ENCODE measurements at regions not wholly inside any gene's neighbourhood (a gene's known extent, or its start where the extent isn't known, plus 50 kb on each side); places are given as distances from the start of the nearest gene placed in this dataset.

- H4K8ac ChIP-seq (ENCODE audit: low read depth in 2 of 2, low read length in 2 of 2): no peak overlapping the region
- no peak overlapping the region for H3K18ac ChIP-seq (ENCODE audit: low read depth, low read length)
- H3K4me1 ChIP-seq (ENCODE audit: control insufficient read depth, insufficient read depth, low read length): no peaks in the 10 kb centered on the region
- no peaks in the 10 kb centered on the region for H3K36me3 ChIP-seq (ENCODE audit: control insufficient read depth, insufficient read depth, low read length)
- H2BK5ac ChIP-seq (ENCODE audit: low read depth, low read length, poor library complexity, severe bottlenecking): no peak overlapping the region
- no peak overlapping the region for H2BK15ac ChIP-seq (ENCODE audit: low read depth, low read length)
- no CpG with 5 or more reads among the region's 1 CpG for WGBS, 2 experiments (ENCODE audit: extremely low coverage in 2 of 2, insufficient read length in 1 of 2)
- H4K20me1 ChIP-seq (ENCODE audit: insufficient read depth, low read length): no peaks in the 10 kb centered on the region
- no TSS peak for BruUV-seq (replicated peaks)
- H3K79me1 ChIP-seq (ENCODE audit: low read depth in 1 of 2, low read length in 2 of 2): no peaks in the 10 kb centered on the region
- ChIA-PET CTCF (interaction anchor here (0.5 kb wide), 1 partner anchor 23 kb away, joined by 4 read pairs; no protein-coding TSS in a partner anchor), POLR2A (ENCODE audit: unreplicated experiment) (no interaction called here)
- DNase-seq (no peak), ATAC-seq (ENCODE audit: low read depth) (no peak)
- no peak overlapping the region for H2AFZ ChIP-seq (replicated peaks; ENCODE audit: low read length, poor library complexity)
- no peaks in the 10 kb centered on the region for H3K9me3 ChIP-seq (ENCODE audit: control insufficient read depth, insufficient read depth, low read length)
- H2BK120ac ChIP-seq (ENCODE audit: low read depth, low read length): no peak overlapping the region
- no peak overlapping the region for H3K14ac ChIP-seq (replicated peaks; ENCODE audit: low read depth, low read length)
- H4K91ac ChIP-seq (ENCODE audit: insufficient read depth, low read depth, low read length): no peak overlapping the region
- H4K5ac ChIP-seq (ENCODE audit: low read depth, low read length): no peak overlapping the region
- no peak overlapping the region for H3K23ac ChIP-seq (ENCODE audit: low read depth, low read length)
- TF ChIP-seq CEBPB (IDR thresholded peaks at IDR 0.05; ENCODE audit: low read depth, low read length): no peak
- dilution Hi-C loops (cut with HindIII; ENCODE audit: low sequenced_read_pairs, unreplicated experiment): no loop called here
- in situ Hi-C loops (cut with MboI; ENCODE audit: low sequenced_read_pairs): no loop called here
- H3K4me2 ChIP-seq (ENCODE audit: low read depth, low read length): no peak overlapping the region
- intact Hi-C loops (cut with micrococcal nuclease): no loop called here
- H3K27ac ChIP-seq (ENCODE audit: insufficient read depth, low read length): no peak overlapping the region
- no peak overlapping the region for H3K4me3 ChIP-seq (ENCODE audit: insufficient read depth, low read depth, low read length)
- H3K9me1 ChIP-seq (ENCODE audit: insufficient read depth, low read length): no peaks in the 10 kb centered on the region
- no peak overlapping the region for H2BK20ac ChIP-seq (ENCODE audit: low read depth, low read length)
- no peak overlapping the region for H2AK5ac ChIP-seq (ENCODE audit: low read depth, low read length)
- no peak overlapping the region for H3K9ac ChIP-seq (ENCODE audit: low read depth, low read length)
- no peak overlapping the region for H3K4ac ChIP-seq (ENCODE audit: low read depth, low read length)
- H3K56ac ChIP-seq (ENCODE audit: extremely low read depth, insufficient read depth, low read length): no peak overlapping the region
- no peaks in the 10 kb centered on the region for H3K27me3 ChIP-seq (ENCODE audit: control insufficient read depth, insufficient read depth, low read length)
- H2AK9ac ChIP-seq (replicated peaks; ENCODE audit: low read depth, low read length, poor library complexity): no peak overlapping the region
Observed at GRCh38 chr4:135934026-135934425, 1598.3 kb downstream of the PCDH18 start.

Data from IMR-90 (cell line).